OCI-LY1 (cell line): ENCODE measurements at regions not wholly inside any gene's neighbourhood (a gene's known extent, or its start where the extent isn't known, plus 50 kb on each side); places are given as distances from the start of the nearest gene placed in this dataset.

ENCODE experiments used
- H2AFZ ChIP-seq: fragments of 200-600 bp; sonication (generic), shearing (Covaris generic); 2 replicates; pipeline ENCODE4 v1.6.0; 2014; ENCODE audit warnings: antibody characterized with exemption, mild to moderate bottlenecking, low read length
- H3F3A ChIP-seq: fragments of 200-600 bp; sonication (generic), shearing (Covaris generic); 2 replicates; pipeline ENCODE4 v1.6.0; 2014; ENCODE audit warnings: mild to moderate bottlenecking, antibody characterized with exemption, low read length, moderate library complexity; ENCODE audit not compliant: insufficient read depth
- H3K27ac ChIP-seq: fragments of 200-600 bp; sonication (generic); 2 replicates; pipeline ENCODE4 v1.5.1; 2014; ENCODE audit warnings: low read length, mixed run types, mild to moderate bottlenecking, low read depth; ENCODE audit not compliant: poor library complexity, severe bottlenecking
- H3K27me3 ChIP-seq: fragments of 200-600 bp; sonication (generic); 2 replicates; pipeline ENCODE4 v1.6.0; 2014; ENCODE audit warnings: antibody characterized with exemption, mild to moderate bottlenecking, low read length, moderate library complexity; ENCODE audit not compliant: insufficient read depth
- H3K36me3 ChIP-seq: fragments of 200-600 bp; sonication (generic); 2 replicates; pipeline ENCODE4 v1.6.1; 2014; ENCODE audit warnings: mild to moderate bottlenecking, antibody characterized with exemption, low read length, moderate library complexity, mixed read lengths; ENCODE audit not compliant: insufficient read depth
- H3K4me1 ChIP-seq: fragments of 200-600 bp; sonication (generic); 2 replicates; pipeline ENCODE4 v1.5.1; 2014; ENCODE audit warnings: mild to moderate bottlenecking, low read length, moderate library complexity; ENCODE audit not compliant: insufficient read depth, severe bottlenecking
- H3K4me2 ChIP-seq: fragments of 200-600 bp; sonication (generic), shearing (Covaris generic); 2 replicates; pipeline ENCODE4 v1.6.1; 2014; ENCODE audit warnings: low read length
- H3K4me3 ChIP-seq: fragments of 200-600 bp; sonication (generic); 2 replicates; pipeline ENCODE4 v1.5.1; 2014; ENCODE audit warnings: low read length, low read depth, mild to moderate bottlenecking, mixed read lengths; ENCODE audit not compliant: poor library complexity, severe bottlenecking
- H3K79me2 ChIP-seq: fragments of 200-600 bp; shearing (Covaris generic); 2 replicates; pipeline ENCODE4 v1.6.1; 2016; ENCODE audit warnings: mixed run types, low read length, mixed read lengths; ENCODE audit not compliant: insufficient read depth
- H3K9ac ChIP-seq: fragments of 200-600 bp; sonication (generic), shearing (Covaris generic); 2 replicates; pipeline ENCODE4 v1.6.1; 2014; ENCODE audit warnings: mild to moderate bottlenecking, low read length, mixed read lengths
- H3K9me2 ChIP-seq: fragments of 200-600 bp; sonication (generic), shearing (Covaris generic); 2 replicates; pipeline ENCODE4 v1.6.1; 2014; ENCODE audit warnings: low read depth, mild to moderate bottlenecking, low read length, mixed read lengths
- H3K9me3 ChIP-seq: fragments of 200-600 bp; shearing (Covaris generic); 2 replicates; pipeline ENCODE4 v1.6.1; 2014; ENCODE audit warnings: low read length, mixed read lengths
- H4K20me1 ChIP-seq: fragments of 200-600 bp; sonication (generic), shearing (Covaris generic); 2 replicates; pipeline ENCODE4 v1.6.0; 2016; ENCODE audit warnings: mild to moderate bottlenecking, low read length; ENCODE audit not compliant: insufficient read depth
- EZH2 ChIP-seq: fragments of 200-600 bp; sonication (generic), shearing (Covaris generic); IDR thresholded peaks from 2 replicates; pipeline ENCODE4 v1.8.0; 2017; ENCODE audit warnings: borderline replicate concordance, mixed run types, mild to moderate bottlenecking, antibody characterized with exemption, low read length, moderate library complexity, mixed read lengths
- TF ChIP-seq, protein P1 (sequence below): fragments of 200-600 bp; sonication (generic), shearing (Covaris generic); IDR thresholded peaks from 2 replicates; pipeline ENCODE4 v1.5.1; 2017; ENCODE audit warnings: mild to moderate bottlenecking, antibody characterized with exemption, low read length, moderate library complexity, mixed read lengths

DNA sequence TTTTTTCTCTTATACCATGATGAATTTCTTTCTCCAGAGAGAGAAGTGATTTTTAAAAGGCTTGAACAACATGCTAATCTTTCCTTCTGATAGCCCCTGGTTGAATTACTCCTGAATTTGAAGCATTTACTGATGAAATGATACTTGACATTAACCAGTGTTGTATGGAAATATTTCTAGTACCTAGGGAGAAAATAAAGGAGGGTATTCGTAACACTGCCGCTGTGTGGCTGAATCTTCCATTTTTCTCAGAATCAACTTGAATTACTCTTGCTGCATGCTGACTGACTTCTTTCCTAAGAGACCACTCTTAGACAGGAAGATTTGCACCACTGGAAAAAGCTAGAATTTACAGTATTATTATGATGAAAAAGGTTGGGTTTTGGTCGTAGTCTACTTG is 118.3 kb downstream of the FAT3 start:
- Histone ChIP-seq H3K9me3 (no peaks in the 10 kb centered on the region), H3K4me3 (no peak overlapping the region), H3K4me2 (no peak overlapping the region), H3K4me1 (no peaks in the 10 kb centered on the region), H2AFZ (no peak overlapping the region), H3K36me3 (no peaks in the 10 kb centered on the region), H3K27me3 (no peaks in the 10 kb centered on the region), H3F3A (no peaks in the 10 kb centered on the region), H3K79me2 (no peaks in the 10 kb centered on the region), H4K20me1 (no peaks in the 10 kb centered on the region), H3K27ac (no peak overlapping the region), H3K9ac (no peak overlapping the region), H3K9me2 (no peaks in the 10 kb centered on the region)
- TF ChIP-seq, protein P1, sequence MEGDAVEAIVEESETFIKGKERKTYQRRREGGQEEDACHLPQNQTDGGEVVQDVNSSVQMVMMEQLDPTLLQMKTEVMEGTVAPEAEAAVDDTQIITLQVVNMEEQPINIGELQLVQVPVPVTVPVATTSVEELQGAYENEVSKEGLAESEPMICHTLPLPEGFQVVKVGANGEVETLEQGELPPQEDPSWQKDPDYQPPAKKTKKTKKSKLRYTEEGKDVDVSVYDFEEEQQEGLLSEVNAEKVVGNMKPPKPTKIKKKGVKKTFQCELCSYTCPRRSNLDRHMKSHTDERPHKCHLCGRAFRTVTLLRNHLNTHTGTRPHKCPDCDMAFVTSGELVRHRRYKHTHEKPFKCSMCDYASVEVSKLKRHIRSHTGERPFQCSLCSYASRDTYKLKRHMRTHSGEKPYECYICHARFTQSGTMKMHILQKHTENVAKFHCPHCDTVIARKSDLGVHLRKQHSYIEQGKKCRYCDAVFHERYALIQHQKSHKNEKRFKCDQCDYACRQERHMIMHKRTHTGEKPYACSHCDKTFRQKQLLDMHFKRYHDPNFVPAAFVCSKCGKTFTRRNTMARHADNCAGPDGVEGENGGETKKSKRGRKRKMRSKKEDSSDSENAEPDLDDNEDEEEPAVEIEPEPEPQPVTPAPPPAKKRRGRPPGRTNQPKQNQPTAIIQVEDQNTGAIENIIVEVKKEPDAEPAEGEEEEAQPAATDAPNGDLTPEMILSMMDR: no peak

DNA sequence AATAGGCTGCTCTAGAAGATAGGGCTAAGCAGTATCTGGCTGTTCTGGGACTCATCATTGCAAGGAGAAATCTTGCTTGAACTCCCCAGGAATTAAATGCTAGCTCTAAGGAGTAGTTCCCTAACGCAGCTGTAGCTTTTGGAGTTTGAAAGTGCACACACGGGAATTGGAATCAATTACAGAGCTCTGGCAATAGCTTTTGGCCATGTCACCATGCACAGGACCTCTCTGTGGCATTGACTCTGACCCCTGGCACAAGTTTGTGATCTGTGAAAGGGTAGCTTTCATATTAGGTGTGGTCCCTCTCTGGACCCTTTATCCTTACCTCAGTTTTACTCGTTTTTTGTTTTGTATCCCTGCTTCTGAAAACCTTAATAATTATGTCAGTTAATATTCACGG is 121.6 kb downstream of the FAT3 start:
- H3K79me2 ChIP-seq: no peaks in the 10 kb centered on the region
- H3K4me3 ChIP-seq: no peak overlapping the region
- H2AFZ ChIP-seq: no peak overlapping the region
- H3K4me1 ChIP-seq: no peaks in the 10 kb centered on the region
- TF ChIP-seq, protein P1: no peak
- no peak for TF ChIP-seq EZH2
- H4K20me1 ChIP-seq: no peaks in the 10 kb centered on the region
- no peaks in the 10 kb centered on the region for H3K27me3 ChIP-seq
- H3K9me3 ChIP-seq: no peaks in the 10 kb centered on the region
- no peak overlapping the region for H3K4me2 ChIP-seq
- no peaks in the 10 kb centered on the region for H3K36me3 ChIP-seq
- H3K9ac ChIP-seq: no peak overlapping the region
- H3K9me2 ChIP-seq: no peaks in the 10 kb centered on the region
- no peak overlapping the region for H3K27ac ChIP-seq
- no peaks in the 10 kb centered on the region for H3F3A ChIP-seq

DNA sequence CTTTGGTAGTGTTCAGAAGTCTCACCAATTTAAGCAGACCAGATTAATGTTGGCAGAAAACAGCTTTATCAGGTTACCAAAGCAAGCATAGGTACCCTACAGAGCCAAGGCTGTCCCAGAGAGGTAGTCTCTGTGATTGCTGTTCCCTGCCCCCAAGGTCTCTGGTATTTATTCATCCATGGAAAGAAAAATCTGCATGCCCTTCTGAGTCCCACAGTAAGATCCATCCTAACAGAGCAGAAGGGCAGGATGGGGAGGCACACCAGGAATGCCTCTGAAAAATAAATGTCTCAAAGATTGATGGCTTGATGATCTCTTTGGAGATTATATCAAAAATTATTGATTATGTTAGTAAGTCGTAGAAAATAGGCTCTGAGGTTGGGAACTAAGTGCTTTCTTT is 122.8 kb downstream of the FAT3 start:
- Histone ChIP-seq H3K27ac (no peak overlapping the region), H4K20me1 (no peaks in the 10 kb centered on the region), H3K9ac (no peak overlapping the region), H3K27me3 (no peaks in the 10 kb centered on the region), H3K36me3 (no peaks in the 10 kb centered on the region), H3K4me3 (no peak overlapping the region), H3K9me3 (no peaks in the 10 kb centered on the region), H2AFZ (no peak overlapping the region), H3K4me1 (no peaks in the 10 kb centered on the region), H3K79me2 (no peaks in the 10 kb centered on the region), H3K9me2 (no peaks in the 10 kb centered on the region), H3K4me2 (no peak overlapping the region), H3F3A (no peaks in the 10 kb centered on the region)
- TF ChIP-seq, protein P1: no peak
- TF ChIP-seq EZH2: no peak
